ENCODE measurements at regions not wholly inside any gene's neighbourhood (a gene's known extent, or its start where the extent isn't known, plus 50 kb on each side); places are given as distances from the start of the nearest gene placed in this dataset.

GRCh38 chr2:33958591-33958990 is 359.5 kb upstream of the FAM98A start (continued):
- TF ChIP-seq, protein P1, sequence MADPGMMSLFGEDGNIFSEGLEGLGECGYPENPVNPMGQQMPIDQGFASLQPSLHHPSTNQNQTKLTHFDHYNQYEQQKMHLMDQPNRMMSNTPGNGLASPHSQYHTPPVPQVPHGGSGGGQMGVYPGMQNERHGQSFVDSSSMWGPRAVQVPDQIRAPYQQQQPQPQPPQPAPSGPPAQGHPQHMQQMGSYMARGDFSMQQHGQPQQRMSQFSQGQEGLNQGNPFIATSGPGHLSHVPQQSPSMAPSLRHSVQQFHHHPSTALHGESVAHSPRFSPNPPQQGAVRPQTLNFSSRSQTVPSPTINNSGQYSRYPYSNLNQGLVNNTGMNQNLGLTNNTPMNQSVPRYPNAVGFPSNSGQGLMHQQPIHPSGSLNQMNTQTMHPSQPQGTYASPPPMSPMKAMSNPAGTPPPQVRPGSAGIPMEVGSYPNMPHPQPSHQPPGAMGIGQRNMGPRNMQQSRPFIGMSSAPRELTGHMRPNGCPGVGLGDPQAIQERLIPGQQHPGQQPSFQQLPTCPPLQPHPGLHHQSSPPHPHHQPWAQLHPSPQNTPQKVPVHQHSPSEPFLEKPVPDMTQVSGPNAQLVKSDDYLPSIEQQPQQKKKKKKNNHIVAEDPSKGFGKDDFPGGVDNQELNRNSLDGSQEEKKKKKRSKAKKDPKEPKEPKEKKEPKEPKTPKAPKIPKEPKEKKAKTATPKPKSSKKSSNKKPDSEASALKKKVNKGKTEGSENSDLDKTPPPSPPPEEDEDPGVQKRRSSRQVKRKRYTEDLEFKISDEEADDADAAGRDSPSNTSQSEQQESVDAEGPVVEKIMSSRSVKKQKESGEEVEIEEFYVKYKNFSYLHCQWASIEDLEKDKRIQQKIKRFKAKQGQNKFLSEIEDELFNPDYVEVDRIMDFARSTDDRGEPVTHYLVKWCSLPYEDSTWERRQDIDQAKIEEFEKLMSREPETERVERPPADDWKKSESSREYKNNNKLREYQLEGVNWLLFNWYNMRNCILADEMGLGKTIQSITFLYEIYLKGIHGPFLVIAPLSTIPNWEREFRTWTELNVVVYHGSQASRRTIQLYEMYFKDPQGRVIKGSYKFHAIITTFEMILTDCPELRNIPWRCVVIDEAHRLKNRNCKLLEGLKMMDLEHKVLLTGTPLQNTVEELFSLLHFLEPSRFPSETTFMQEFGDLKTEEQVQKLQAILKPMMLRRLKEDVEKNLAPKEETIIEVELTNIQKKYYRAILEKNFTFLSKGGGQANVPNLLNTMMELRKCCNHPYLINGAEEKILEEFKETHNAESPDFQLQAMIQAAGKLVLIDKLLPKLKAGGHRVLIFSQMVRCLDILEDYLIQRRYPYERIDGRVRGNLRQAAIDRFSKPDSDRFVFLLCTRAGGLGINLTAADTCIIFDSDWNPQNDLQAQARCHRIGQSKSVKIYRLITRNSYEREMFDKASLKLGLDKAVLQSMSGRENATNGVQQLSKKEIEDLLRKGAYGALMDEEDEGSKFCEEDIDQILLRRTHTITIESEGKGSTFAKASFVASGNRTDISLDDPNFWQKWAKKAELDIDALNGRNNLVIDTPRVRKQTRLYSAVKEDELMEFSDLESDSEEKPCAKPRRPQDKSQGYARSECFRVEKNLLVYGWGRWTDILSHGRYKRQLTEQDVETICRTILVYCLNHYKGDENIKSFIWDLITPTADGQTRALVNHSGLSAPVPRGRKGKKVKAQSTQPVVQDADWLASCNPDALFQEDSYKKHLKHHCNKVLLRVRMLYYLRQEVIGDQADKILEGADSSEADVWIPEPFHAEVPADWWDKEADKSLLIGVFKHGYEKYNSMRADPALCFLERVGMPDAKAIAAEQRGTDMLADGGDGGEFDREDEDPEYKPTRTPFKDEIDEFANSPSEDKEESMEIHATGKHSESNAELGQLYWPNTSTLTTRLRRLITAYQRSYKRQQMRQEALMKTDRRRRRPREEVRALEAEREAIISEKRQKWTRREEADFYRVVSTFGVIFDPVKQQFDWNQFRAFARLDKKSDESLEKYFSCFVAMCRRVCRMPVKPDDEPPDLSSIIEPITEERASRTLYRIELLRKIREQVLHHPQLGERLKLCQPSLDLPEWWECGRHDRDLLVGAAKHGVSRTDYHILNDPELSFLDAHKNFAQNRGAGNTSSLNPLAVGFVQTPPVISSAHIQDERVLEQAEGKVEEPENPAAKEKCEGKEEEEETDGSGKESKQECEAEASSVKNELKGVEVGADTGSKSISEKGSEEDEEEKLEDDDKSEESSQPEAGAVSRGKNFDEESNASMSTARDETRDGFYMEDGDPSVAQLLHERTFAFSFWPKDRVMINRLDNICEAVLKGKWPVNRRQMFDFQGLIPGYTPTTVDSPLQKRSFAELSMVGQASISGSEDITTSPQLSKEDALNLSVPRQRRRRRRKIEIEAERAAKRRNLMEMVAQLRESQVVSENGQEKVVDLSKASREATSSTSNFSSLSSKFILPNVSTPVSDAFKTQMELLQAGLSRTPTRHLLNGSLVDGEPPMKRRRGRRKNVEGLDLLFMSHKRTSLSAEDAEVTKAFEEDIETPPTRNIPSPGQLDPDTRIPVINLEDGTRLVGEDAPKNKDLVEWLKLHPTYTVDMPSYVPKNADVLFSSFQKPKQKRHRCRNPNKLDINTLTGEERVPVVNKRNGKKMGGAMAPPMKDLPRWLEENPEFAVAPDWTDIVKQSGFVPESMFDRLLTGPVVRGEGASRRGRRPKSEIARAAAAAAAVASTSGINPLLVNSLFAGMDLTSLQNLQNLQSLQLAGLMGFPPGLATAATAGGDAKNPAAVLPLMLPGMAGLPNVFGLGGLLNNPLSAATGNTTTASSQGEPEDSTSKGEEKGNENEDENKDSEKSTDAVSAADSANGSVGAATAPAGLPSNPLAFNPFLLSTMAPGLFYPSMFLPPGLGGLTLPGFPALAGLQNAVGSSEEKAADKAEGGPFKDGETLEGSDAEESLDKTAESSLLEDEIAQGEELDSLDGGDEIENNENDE (IDR thresholded peaks at IDR 0.05; ENCODE audit: insufficient replicate concordance, low read length): no peak
- TF ChIP-seq GABPA (IDR thresholded peaks at IDR 0.05; ENCODE audit: borderline replicate concordance, insufficient read depth, low read length) (no peak), MAX (IDR thresholded peaks at IDR 0.05) (no peak), HDAC2 (IDR thresholded peaks at IDR 0.05; ENCODE audit: borderline replicate concordance in 1 of 2, low read depth in 2 of 2, low read length in 2 of 2) (no peak), YY1 (IDR thresholded peaks at IDR 0.05; ENCODE audit: low read depth, low read length) (no peak), RAD21 (IDR thresholded peaks at IDR 0.05 in 1 of 2, conservative IDR thresholded peaks at IDR 0.05 in 1 of 2; ENCODE audit: low read depth in 2 of 2, low read length in 2 of 2) (no peak)

Measured in H1 (cell line).